ENCODE measurements at regions not wholly inside any gene's neighbourhood (a gene's known extent, or its start where the extent isn't known, plus 50 kb on each side); places are given as distances from the start of the nearest gene placed in this dataset.
"Not testable (repeated sequence)": the region's sequence is repeated elsewhere in the genome, so short reads cannot be mapped to it uniquely, and the experiment has no call there.

DNA sequence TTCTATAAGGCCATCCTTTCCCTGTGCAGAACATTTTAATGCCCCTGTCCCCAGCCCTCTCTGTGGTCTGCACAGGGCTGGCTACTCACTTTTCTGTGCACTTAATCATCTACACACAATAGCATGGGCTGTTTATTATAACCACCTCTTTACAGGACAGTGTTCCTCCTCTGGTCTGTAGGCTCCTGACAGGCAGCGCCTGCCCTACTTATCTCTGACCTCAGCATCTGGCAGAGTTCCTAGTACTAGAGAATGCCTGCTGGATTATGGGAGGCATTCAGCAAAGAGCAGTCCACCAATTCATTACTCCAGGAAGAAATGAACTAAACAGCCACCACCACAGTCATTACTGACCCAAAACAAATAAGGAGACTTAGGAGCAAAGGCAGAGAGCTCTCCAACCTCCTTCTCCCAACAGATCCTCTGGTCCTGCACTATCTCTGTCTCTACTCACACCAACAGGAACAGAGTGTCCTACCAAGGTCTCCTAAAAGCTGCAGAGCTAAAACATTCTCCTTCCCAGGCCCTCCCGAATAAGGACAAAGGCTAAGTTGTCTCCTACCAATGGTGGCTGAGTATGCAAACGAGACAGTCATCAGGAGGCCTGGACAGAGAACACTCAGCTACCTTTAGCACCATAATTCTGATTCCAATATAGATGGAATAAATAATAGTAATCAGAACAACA is 279.2 kb downstream of the QDPR start:
- H3K4me1 Mint-ChIP-seq: no peaks in the 10 kb centered on the region
- ChIA-PET CTCF (no interaction called here), POLR2A (no interaction called here)
- H3K27me3 Mint-ChIP-seq: peaks cover 12 to 23% of the 10 kb centered on the region in 2 donors
- H3K27ac ChIP-seq (ENCODE audit: low read length): no peak overlapping the region
- H3K27ac Mint-ChIP-seq: no peak overlapping the region
- WGBS (ENCODE audit: insufficient coverage): no CpG with 5 or more reads among the region's 3 CpGs
- no peak for DNase-seq
- H3K4me3 ChIP-seq (ENCODE audit: control insufficient read depth in 1 of 2, extremely low read depth in 1 of 2, low read length in 1 of 2): no peak overlapping the region
- no peaks in the 10 kb centered on the region for H3K27me3 ChIP-seq (replicated peaks in 1 of 2; ENCODE audit: control insufficient read depth in 2 of 2, extremely low read depth in 1 of 2, insufficient read depth in 2 of 2, low read length in 1 of 2)
- H3K9me3 Mint-ChIP-seq: peaks cover 0 to 4% (median 0%) of the 10 kb centered on the region in 3 donors
- H3K4me1 ChIP-seq (ENCODE audit: control insufficient read depth in 1 of 2, extremely low read depth in 1 of 2, insufficient read depth in 2 of 2, low read length in 2 of 2): no peaks in the 10 kb centered on the region
- no peaks in the 10 kb centered on the region for H3K36me3 ChIP-seq (ENCODE audit: control insufficient read depth in 2 of 2, extremely low read depth in 1 of 2, insufficient read depth in 1 of 2, low read length in 1 of 2)
- ATAC-seq (replicated peaks in 1 of 4): peak in 1 of 4 experiments; percentile 19
- H3K9me3 ChIP-seq: no peaks in the 10 kb centered on the region
- H3K36me3 Mint-ChIP-seq: no peaks in the 10 kb centered on the region
- H3K4me3 Mint-ChIP-seq: no peak overlapping the region

DNA sequence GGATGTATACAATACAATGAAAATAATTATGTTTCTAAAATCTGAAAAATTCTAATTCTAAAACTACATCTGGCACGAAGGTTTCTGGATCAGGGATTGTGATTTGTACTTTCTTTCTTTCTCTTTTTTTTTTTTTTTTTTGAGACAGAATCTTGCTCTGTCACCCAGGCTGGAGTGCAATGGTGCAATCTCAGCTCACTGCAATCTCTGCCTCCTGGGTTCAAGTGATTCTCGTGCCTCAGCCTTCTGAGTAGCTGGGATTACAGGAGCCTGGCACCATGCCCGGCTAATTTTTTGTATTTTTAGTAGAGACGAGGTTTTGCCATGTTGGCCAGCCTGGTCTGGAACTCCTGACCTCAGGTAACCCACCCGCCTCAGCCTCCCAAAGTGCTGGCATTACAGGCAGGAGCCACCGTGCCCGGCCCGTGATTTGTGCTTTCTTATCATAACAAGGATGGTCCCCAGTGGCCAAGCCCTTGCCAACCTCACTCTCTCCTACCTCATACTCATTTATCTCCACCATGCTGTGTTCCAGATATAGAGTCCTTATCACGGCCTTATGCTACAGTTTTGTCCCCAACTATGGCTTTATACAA is 279.9 kb downstream of the QDPR start:
- POLR2A ChIA-PET; H3K4me1 ChIP-seq (ENCODE audit: control insufficient read depth in 1 of 2, extremely low read depth in 1 of 2, insufficient read depth in 2 of 2, low read length in 2 of 2); H3K4me1 Mint-ChIP-seq; H3K4me3 ChIP-seq (ENCODE audit: control insufficient read depth in 1 of 2, extremely low read depth in 1 of 2, low read length in 1 of 2); H3K9me3 Mint-ChIP-seq; CTCF ChIA-PET; H3K27ac ChIP-seq (ENCODE audit: low read length); H3K4me3 Mint-ChIP-seq; ATAC-seq (replicated peaks in 1 of 4); H3K36me3 ChIP-seq (ENCODE audit: control insufficient read depth in 2 of 2, extremely low read depth in 1 of 2, insufficient read depth in 1 of 2, low read length in 1 of 2); H3K9me3 ChIP-seq; DNase-seq; H3K36me3 Mint-ChIP-seq; H3K27me3 ChIP-seq (replicated peaks in 1 of 2; ENCODE audit: control insufficient read depth in 2 of 2, extremely low read depth in 1 of 2, insufficient read depth in 2 of 2, low read length in 1 of 2); H3K27ac Mint-ChIP-seq: not testable (repeated sequence)
- peaks cover 12 to 30% of the 10 kb centered on the region in 2 donors for H3K27me3 Mint-ChIP-seq
- 84% methylated on average over 8 of the region's 9 CpGs for WGBS (ENCODE audit: insufficient coverage)

GRCh38 chr4:17230727-17231126 is 281.2 kb downstream of the QDPR start:
- no peaks in the 10 kb centered on the region for H3K36me3 ChIP-seq (ENCODE audit: control insufficient read depth in 2 of 2, extremely low read depth in 1 of 2, insufficient read depth in 1 of 2, low read length in 1 of 2)
- Mint-ChIP-seq H3K27ac (no peak overlapping the region), H3K9me3 (peaks cover 0 to 4% (median 0%) of the 10 kb centered on the region in 3 donors), H3K27me3 (peaks cover 12 to 31% of the 10 kb centered on the region in 2 donors), H3K36me3 (no peaks in the 10 kb centered on the region), H3K4me1 (no peaks in the 10 kb centered on the region), H3K4me3 (no peak overlapping the region)
- no peaks in the 10 kb centered on the region for H3K9me3 ChIP-seq
- ATAC-seq (replicated peaks in 1 of 4) (no peak), DNase-seq (no peak)
- CTCF ChIA-PET: no interaction called here
- 67% methylated on average over 1 of the region's 1 CpG for WGBS (ENCODE audit: insufficient coverage)
- H3K27me3 ChIP-seq (replicated peaks in 1 of 2; ENCODE audit: control insufficient read depth in 2 of 2, extremely low read depth in 1 of 2, insufficient read depth in 2 of 2, low read length in 1 of 2): peaks cover 0 to under 1% of the 10 kb centered on the region in 2 experiments
- POLR2A ChIA-PET: interaction anchor here in 1 of 2 donors (0.6 kb wide), 1 partner anchor 9 kb away, joined by 3 read pairs; no protein-coding TSS in a partner anchor
- H3K27ac ChIP-seq (ENCODE audit: low read length): no peak overlapping the region
- H3K4me1 ChIP-seq (ENCODE audit: control insufficient read depth in 1 of 2, extremely low read depth in 1 of 2, insufficient read depth in 2 of 2, low read length in 2 of 2): no peaks in the 10 kb centered on the region
- no peak overlapping the region for H3K4me3 ChIP-seq (ENCODE audit: control insufficient read depth in 1 of 2, extremely low read depth in 1 of 2, low read length in 1 of 2)

DNA sequence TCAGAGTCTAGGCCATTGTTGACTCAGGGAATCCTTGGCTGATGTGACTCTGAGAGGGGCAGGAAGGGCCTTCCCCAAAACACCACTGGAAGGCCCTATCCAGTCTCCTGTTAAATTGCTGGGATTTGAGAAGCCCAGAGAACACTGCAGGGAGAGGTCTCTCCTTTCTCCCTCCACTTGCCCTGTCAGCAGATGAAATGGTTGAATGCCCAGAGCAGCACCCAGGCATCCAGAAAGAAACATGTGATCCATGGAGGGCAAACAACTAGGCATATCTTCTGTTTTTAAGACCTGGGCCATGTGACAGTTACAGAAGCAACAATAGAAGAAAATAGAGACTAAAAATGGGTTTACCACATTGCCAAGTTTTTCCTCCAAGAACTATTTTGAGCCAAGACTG is 291.1 kb downstream of the QDPR start:
- Mint-ChIP-seq H3K4me3 (no peak overlapping the region), H3K36me3 (no peaks in the 10 kb centered on the region), H3K27ac (no peak overlapping the region), H3K27me3 (peaks cover 0 to 4% of the 10 kb centered on the region in 2 donors), H3K9me3 (no peaks in the 10 kb centered on the region), H3K4me1 (no peaks in the 10 kb centered on the region)
- ChIA-PET CTCF (no interaction called here), POLR2A (no interaction called here)
- H3K9me3 ChIP-seq: no peaks in the 10 kb centered on the region
- no peak overlapping the region for H3K27ac ChIP-seq (ENCODE audit: low read length)
- no peak for DNase-seq
- no peak for ATAC-seq (replicated peaks in 1 of 4)
- H3K4me1 ChIP-seq (ENCODE audit: control insufficient read depth in 1 of 2, extremely low read depth in 1 of 2, insufficient read depth in 2 of 2, low read length in 2 of 2): no peaks in the 10 kb centered on the region
- no peaks in the 10 kb centered on the region for H3K36me3 ChIP-seq (ENCODE audit: control insufficient read depth in 2 of 2, extremely low read depth in 1 of 2, insufficient read depth in 1 of 2, low read length in 1 of 2)
- peaks cover 0 to 6% of the 10 kb centered on the region in 2 experiments for H3K27me3 ChIP-seq (replicated peaks in 1 of 2; ENCODE audit: control insufficient read depth in 2 of 2, extremely low read depth in 1 of 2, insufficient read depth in 2 of 2, low read length in 1 of 2)
- no peak overlapping the region for H3K4me3 ChIP-seq (ENCODE audit: control insufficient read depth in 1 of 2, extremely low read depth in 1 of 2, low read length in 1 of 2)

DNA sequence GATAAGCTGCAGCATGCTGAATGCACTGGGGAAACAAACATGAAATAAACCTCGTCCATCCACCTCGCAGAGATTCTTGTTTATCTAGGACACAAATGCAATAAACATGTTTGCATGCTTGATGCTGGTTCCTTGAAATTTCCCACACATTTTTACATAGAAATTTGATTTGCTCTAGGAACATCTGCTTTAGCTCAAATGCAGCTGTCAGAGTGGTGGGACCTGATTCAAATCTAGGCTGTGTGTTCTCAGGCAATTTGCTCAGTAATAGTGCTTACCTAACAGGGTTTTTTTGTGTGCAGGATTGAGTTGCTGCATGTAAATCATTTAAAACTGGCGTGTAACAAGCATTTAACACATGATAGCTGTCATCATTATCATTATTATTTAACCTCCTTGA is 293.1 kb downstream of the QDPR start:
- no peaks in the 10 kb centered on the region for H3K27me3 ChIP-seq (replicated peaks in 1 of 2; ENCODE audit: control insufficient read depth in 2 of 2, extremely low read depth in 1 of 2, insufficient read depth in 2 of 2, low read length in 1 of 2)
- no peak for ATAC-seq (replicated peaks in 1 of 4)

DNA sequence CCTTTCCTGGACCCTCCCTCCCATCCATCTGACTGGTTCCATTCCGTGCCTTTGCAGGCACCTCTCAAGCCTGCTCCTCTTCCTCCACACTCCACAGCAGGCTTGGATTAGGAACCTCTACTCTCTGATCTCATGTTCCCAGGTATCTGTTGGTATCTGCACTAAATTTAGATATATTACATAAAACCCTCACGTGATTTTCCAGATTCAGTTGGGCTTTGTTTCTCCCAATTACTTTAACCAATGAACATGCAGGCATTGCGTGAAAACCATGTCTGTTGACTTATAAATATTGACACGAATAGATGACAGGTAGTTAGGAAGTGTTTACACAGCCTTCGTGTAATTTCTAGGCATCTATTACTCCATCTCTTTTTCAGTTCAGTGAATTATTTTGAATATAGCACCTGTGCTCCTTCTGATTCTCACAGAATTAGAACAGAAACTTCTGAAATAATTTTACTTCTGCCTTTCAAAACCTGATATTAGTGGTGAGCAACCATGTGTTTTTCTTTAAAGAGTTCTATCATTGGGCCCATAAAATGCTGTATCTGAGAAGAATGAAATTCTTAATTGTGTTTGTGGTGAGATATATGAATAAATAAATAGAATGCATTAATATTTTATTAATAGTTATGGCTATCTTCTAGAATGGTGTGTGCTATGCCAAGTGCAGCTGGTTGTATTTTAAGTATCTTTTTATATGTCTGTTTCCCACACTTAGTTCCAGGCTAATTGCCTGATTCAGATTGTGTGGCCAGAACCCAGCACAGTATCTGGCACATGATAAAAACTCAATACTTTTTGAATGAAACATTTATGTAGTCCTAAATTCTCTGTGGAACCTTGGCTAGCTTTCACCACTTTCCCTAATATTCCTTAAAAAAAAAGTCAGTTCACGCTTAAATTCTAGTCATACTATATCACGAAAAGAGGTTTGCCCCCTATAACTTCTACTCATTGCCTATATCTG is 304.8 kb downstream of the QDPR start:
- ChIA-PET POLR2A (no interaction called here), CTCF (no interaction called here)
- Mint-ChIP-seq H3K4me1 (no peaks in the 10 kb centered on the region), H3K27me3 (peaks cover 3 to 24% of the 10 kb centered on the region in 2 donors), H3K36me3 (no peaks in the 10 kb centered on the region), H3K27ac (no peak overlapping the region), H3K9me3 (peaks cover 0 to 12% (median 3%) of the 10 kb centered on the region in 3 donors), H3K4me3 (no peak overlapping the region)
- WGBS (ENCODE audit: insufficient coverage): 88% methylated on average over 3 of the region's 7 CpGs
- H3K36me3 ChIP-seq (ENCODE audit: control insufficient read depth in 2 of 2, extremely low read depth in 1 of 2, insufficient read depth in 1 of 2, low read length in 1 of 2): no peaks in the 10 kb centered on the region
- H3K27ac ChIP-seq (ENCODE audit: low read length): no peak overlapping the region
- ATAC-seq (replicated peaks in 1 of 4): no peak
- H3K4me3 ChIP-seq (ENCODE audit: control insufficient read depth in 1 of 2, extremely low read depth in 1 of 2, low read length in 1 of 2): no peak overlapping the region
- H3K9me3 ChIP-seq: no peaks in the 10 kb centered on the region
- no peaks in the 10 kb centered on the region for H3K4me1 ChIP-seq (ENCODE audit: control insufficient read depth in 1 of 2, extremely low read depth in 1 of 2, insufficient read depth in 2 of 2, low read length in 2 of 2)
- no peak for DNase-seq
- no peaks in the 10 kb centered on the region for H3K27me3 ChIP-seq (replicated peaks in 1 of 2; ENCODE audit: control insufficient read depth in 2 of 2, extremely low read depth in 1 of 2, insufficient read depth in 2 of 2, low read length in 1 of 2)

More for the DNA sequence above, 293.1 kb downstream of the QDPR start:
- peaks cover 0 to 5% (median 2%) of the 10 kb centered on the region in 3 donors for H3K9me3 Mint-ChIP-seq
- ChIA-PET CTCF (no interaction called here), POLR2A (no interaction called here)
- Histone ChIP-seq H3K4me1 (ENCODE audit: control insufficient read depth in 1 of 2, extremely low read depth in 1 of 2, insufficient read depth in 2 of 2, low read length in 2 of 2) (no peaks in the 10 kb centered on the region), H3K36me3 (ENCODE audit: control insufficient read depth in 2 of 2, extremely low read depth in 1 of 2, insufficient read depth in 1 of 2, low read length in 1 of 2) (no peaks in the 10 kb centered on the region), H3K4me3 (ENCODE audit: control insufficient read depth in 1 of 2, extremely low read depth in 1 of 2, low read length in 1 of 2) (no peak overlapping the region), H3K27ac (ENCODE audit: low read length) (no peak overlapping the region), H3K9me3 (no peaks in the 10 kb centered on the region)
- H3K36me3 Mint-ChIP-seq: no peaks in the 10 kb centered on the region
- no peak overlapping the region for H3K27ac Mint-ChIP-seq
- H3K4me3 Mint-ChIP-seq: no peak overlapping the region
- DNase-seq: no peak
- no peaks in the 10 kb centered on the region for H3K4me1 Mint-ChIP-seq
- no peaks in the 10 kb centered on the region for H3K27me3 Mint-ChIP-seq
- WGBS (ENCODE audit: insufficient coverage): 92% methylated on average over 2 of the region's 3 CpGs
